Adrenal gland (tissue), 5 donors: ENCODE measurements at regions not wholly inside any gene's neighbourhood (a gene's known extent, or its start where the extent isn't known, plus 50 kb on each side); places are given as distances from the start of the nearest gene placed in this dataset.

Experiments used
- CTCF ChIP-seq, 6 experiments: fragments of 450-650 bp in 4 of 6; fragments of 200-600 bp in 2 of 6; sonication (generic) in 1 of 6; IDR thresholded peaks; 1 replicate in 5 of 6; 2 replicates in 1 of 6; pipeline versions ENCODE4 v1.5.1 to v1.8.0; 2016 to 2021; ENCODE audit warnings: antibody characterized with exemption in 6 of 6, mild to moderate bottlenecking in 2 of 6, moderate library complexity in 1 of 6
- POLR2A ChIP-seq, 2 donors: fragments of 450-650 bp; IDR thresholded peaks; one replicate each; pipeline ENCODE4 v1.6.1; 2017; ENCODE audit warnings: antibody characterized with exemption in 2 of 2, mild to moderate bottlenecking in 2 of 2, moderate library complexity in 1 of 2
- donor health status: DM: no; HTN: no; CAD: no.

GRCh38 chr20:6595704-6596103 lies 171.8 kb upstream of the BMP2 start:
- no peak for TF ChIP-seq CTCF (IDR thresholded peaks at IDR 0.05)
- TF ChIP-seq POLR2A (IDR thresholded peaks at IDR 0.05) = no peak
